Stimulated activated CD4-positive, alpha-beta T cell treated with anti-CD3 and anti-CD28 coated beads, Interleukin-1b, Interleukin-23, amount 100 ng/mL, for 24 hours (primary cell): ENCODE measurements at regions not wholly inside any gene's neighbourhood (a gene's known extent, or its start where the extent isn't known, plus 50 kb on each side); places are given as distances from the start of the nearest gene placed in this dataset.

Experiments used
- DNase-seq, 4 experiments: peaks; one replicate each; pipeline ENCODE4 v3.0.0-alpha.2; 2020; ENCODE audit warnings: low read depth in 4 of 4, low spot score in 1 of 4

DNA sequence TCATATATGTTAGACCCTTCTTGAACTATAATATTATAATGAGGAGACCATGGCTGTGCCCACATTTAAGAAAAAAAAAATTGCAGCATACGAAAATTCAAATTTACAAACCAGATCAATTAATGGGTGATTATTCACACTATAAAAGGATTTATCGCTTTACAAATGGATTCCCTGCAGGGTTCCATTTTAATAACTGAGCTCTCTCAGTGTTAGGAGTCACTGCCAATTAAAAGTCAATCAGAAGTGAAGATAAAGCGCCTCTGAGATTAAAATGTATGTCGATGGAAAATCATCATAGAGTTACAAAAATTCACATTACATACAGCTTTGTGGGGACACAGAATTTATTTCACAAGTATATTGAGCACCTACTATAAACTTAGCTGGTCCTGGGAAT is 66.6 kb upstream of the SMARCA2 start:
- no peak for DNase-seq

DNA sequence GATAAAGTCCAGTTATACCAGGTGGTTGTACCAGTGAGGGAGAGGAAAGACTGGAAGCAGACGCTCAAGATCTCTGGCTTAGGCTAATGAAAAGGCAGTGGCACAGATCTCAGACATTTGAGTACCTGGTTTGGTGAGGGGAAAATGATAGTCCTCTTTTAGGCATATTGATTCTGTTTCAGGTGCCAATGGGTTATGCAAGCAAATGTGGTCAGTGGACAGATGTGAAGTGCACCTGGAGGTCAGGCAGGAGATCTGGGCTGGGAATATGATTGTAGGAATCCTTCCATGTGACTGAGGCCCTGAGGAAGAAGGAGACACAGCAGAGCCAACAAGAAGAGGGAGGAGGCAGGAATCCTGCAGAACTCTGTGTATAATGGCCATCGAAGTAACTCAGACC is 63.7 kb upstream of the SMARCA2 start:
- no peak for DNase-seq

DNA sequence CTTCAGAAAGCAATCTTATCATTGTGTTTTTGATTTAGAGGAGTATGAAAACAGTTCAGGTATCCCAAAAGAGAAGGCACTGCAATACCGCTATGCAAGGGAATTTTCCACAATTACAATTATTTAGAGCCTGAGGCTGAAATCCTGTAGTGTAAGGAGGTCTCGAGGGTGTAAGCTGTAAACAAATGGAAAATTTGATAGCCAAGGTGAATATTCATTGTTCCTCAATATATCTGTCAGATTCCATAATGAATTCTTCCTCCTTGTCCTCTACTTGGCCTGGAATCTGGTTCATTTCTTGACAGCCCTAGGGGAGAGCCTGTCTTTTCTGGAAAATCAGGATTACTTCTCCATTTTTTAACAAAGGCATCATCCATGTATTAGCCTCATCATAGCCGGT is 63.1 kb upstream of the SMARCA2 start:
- DNase-seq: no peak

DNA sequence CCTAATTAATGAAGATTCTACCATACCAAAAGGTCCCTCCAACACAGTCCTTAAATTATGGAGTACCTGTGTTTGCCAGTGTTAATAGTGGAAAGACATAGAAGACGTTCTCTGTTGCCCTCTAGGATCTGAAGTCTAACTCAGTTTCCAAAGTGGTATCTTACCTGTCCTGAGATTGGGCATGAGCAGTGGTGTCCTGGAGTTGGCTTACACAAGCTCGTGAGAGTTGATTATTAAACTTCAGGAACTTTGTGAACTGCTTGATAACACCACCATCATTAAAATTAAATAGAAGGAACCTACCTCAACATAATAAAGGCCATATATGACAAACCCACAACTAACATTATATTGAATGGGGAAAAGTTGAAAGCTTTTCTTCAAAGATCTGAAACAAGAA is 60.9 kb upstream of the SMARCA2 start:
- no peak for DNase-seq

DNA sequence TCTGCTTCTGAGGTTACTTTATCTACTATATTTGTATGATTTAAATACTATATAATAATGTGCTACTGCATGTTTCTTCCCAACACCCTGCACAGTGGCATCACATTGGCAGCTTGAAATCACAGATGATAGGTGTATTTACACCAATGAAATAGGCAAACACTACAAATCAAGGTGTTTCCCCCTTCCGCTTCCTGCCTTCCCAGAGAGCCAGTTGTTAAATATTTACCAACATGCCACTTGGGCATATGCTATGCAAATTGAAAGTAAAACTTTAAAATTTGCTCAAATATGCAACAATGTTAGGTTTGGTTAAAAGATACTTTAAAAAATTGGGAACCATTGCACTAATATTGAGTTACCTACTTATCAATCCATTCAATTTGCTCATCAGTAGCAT is 58.2 kb upstream of the SMARCA2 start:
- no peak for DNase-seq

DNA sequence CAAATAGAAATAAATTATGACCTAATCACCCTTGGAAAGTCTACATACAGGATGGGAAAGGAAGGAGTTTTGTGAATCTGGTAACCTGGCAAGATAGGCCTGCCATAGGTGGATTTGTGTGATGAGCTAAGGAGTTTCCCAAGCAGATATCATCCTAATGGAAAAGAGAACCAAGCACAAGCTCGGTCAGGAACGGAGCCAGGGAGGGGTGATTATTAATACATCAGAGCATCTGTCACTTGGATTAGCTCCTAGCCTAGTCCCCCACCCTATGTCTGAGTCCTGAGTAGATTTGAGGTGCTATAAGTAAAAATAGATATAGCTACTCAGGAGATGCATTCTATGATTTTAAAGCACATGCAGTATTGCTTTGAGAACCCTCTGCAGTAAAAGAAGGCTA is 57.3 kb upstream of the SMARCA2 start:
- no peak for DNase-seq

DNA sequence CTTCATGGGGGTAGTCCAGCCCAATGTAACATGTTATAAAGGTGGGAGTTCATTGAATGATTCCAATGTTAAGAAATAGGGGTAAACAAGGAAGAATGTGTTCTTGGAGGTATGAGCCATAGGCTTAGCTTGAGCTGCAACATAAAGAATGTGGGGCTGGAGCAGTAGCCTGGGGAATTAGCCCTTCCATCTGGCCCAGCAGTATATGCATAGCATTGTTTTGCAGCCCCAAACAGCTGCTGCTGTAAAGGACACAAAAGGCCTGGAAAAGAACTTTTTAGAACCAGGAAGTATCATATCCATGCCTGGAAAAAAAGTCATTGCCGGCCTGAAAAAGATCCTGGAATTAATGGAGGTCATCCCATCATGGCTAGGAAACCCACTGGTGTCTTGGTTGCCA is 55.8 kb upstream of the SMARCA2 start:
- no peak for DNase-seq

DNA sequence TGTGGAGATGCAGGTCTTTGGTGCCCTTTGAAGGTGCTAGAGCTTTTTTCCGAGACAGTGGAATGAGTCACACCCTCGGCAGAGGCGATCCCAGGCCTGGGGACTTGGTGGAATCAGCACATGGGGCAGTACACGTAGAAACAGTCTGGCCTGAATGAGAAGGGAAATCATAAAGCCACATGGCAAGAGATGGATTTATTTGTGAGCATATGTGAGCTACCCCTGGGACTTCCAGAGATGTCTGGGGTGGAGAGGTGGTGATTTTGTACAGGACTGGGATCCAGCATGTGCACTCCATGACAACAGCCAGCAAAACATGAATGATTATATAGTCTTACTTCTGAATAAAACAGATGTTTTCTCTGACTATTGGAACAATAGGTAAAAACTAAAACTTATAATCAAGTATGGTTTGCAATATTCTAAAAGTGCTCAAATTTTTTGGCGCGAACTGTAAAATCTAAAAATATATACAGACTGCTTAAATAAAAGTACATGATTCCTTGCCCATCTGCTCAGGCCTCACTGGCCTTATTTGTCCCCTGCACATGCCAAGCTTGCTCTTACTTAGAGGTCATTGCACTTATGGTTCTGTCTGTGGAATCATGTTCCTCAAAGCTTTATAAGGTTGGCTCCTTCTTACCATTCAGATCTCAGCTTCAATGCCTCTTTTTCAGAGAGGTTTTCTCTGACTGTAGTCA is 54.7 kb upstream of the SMARCA2 start:
- DNase-seq: no peak

DNA sequence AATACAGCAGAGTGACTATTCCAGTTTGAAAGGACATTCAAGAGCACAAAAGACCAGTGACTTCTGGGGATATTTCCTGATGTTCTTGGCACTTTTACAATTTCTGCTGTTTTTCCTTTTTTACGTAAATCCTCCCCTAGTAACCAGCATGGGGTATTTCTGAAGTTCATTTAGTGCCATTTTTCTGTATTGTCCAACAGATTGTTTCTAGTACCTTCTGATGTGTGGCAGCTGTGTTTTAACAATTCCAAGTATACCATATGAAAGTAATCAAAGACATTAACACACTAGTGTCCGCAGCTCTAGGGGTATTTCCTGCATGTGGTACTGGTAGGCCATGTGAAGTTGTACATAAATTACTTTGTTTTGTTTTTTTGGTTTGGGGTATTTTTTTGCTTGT is 53.0 kb upstream of the SMARCA2 start:
- no peak for DNase-seq

DNA sequence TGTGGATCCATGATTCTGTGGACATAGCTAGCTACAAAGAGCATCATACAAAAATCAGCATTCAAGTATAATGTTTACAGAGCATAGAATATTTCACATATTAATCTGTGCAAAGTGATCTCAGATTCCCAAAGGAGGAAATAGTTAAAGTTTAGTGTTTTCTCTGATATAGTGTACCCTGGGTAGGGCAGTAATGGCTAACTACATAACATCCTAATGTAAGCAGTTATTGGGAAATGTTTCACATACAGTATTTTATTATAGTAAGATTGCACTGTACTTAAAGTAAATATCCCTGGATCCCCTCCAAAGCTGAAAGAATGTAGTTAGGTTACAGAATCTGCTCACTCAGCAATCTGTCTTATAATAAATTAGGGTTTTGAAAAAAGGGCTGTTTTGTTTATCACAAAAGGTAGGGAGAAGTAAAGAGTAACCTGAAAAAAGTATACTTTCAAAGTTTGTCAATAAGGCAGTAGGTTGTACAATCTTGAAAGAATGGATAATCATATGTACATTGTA is 52.5 kb upstream of the SMARCA2 start:
- no peak for DNase-seq

DNA sequence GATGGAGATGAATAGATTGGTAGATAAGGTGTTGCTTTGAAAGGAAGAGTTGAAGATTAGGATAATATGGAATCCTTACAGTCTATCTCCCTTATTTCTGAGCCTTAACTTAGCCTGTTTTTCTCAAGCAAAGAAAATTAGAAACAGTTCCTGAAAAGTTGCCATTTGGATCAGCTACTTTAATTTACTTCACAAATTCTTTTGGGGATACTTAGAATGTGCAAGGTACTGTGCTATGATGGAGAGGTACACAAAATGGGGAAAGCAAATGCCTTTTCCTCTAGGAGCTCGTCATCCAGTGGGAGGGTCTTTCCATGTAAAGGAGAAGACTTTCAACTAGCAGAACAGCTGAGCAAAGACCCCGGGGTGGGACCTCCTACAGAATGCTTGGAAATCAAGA is 51.1 kb upstream of the SMARCA2 start:
- no peak for DNase-seq
